ENCODE measurements at regions not wholly inside any gene's neighbourhood (a gene's known extent, or its start where the extent isn't known, plus 50 kb on each side); places are given as distances from the start of the nearest gene placed in this dataset.

GRCh38 chr6:95517568-95517967 is 59.8 kb upstream of the MANEA start:
- no peak for TF ChIP-seq CTCF (conservative IDR thresholded peaks at IDR 0.05 in 1 of 2, IDR thresholded peaks at IDR 0.05 in 1 of 2; ENCODE audit: low read depth in 1 of 2, low read length in 2 of 2)
- TF ChIP-seq EZH2 (IDR thresholded peaks at IDR 0.05; ENCODE audit: low read length, missing control alignments): no peak
